ENCODE measurements at regions not wholly inside any gene's neighbourhood (a gene's known extent, or its start where the extent isn't known, plus 50 kb on each side); places are given as distances from the start of the nearest gene placed in this dataset.
A peak's percentile ranks its signal among the peaks of the same experiment; 100 is the strongest.

GRCh38 chr6:71399279-71399678 lies 110.7 kb downstream of the OGFRL1 start:
- H3K9ac ChIP-seq (ENCODE audit: low read depth, low read length): no peak overlapping the region
- peaks cover 74% of the 10 kb centered on the region for H3K4me1 ChIP-seq (ENCODE audit: control insufficient read depth, insufficient read depth, low read length)
- H3K36me3 ChIP-seq (ENCODE audit: insufficient read depth, low read length): peaks cover 24% of the 10 kb centered on the region
- H3K4me2 ChIP-seq (ENCODE audit: low read length): no peak overlapping the region
- H3K27me3 ChIP-seq (ENCODE audit: control insufficient read depth, insufficient read depth, low read length): no peaks in the 10 kb centered on the region
- no peak overlapping the region for H3K4me3 ChIP-seq (ENCODE audit: low read length)
- no peaks in the 10 kb centered on the region for H3K9me3 ChIP-seq (replicated peaks; ENCODE audit: low read length)

- peaks cover 72% of the 10 kb centered on the region for H3K4me1 ChIP-seq (ENCODE audit: control insufficient read depth, insufficient read depth, low read length)
- no peaks in the 10 kb centered on the region for H3K9me3 ChIP-seq (replicated peaks; ENCODE audit: low read length)
- no peak overlapping the region for H3K4me2 ChIP-seq (ENCODE audit: low read length)
- H3K9ac ChIP-seq (ENCODE audit: low read depth, low read length): peak overlapping the region; percentile 20
- no peaks in the 10 kb centered on the region for H3K27me3 ChIP-seq (ENCODE audit: control insufficient read depth, insufficient read depth, low read length)
- H3K36me3 ChIP-seq (ENCODE audit: insufficient read depth, low read length): peaks cover 22% of the 10 kb centered on the region
- no peak overlapping the region for H3K4me3 ChIP-seq (ENCODE audit: low read length)
Observed at GRCh38 chr6:71400852-71401251, 112.2 kb downstream of the OGFRL1 start.

GRCh38 chr6:71402096-71402495 lies 113.5 kb downstream of the OGFRL1 start:
- Histone ChIP-seq H3K4me1 (ENCODE audit: control insufficient read depth, insufficient read depth, low read length) (peaks cover 69% of the 10 kb centered on the region), H3K4me2 (ENCODE audit: low read length) (peak overlapping the region; percentile 29), H3K9ac (ENCODE audit: low read depth, low read length) (peak overlapping the region; percentile 11), H3K36me3 (ENCODE audit: insufficient read depth, low read length) (peaks cover 22% of the 10 kb centered on the region), H3K4me3 (ENCODE audit: low read length) (no peak overlapping the region), H3K27me3 (ENCODE audit: control insufficient read depth, insufficient read depth, low read length) (no peaks in the 10 kb centered on the region), H3K9me3 (replicated peaks; ENCODE audit: low read length) (no peaks in the 10 kb centered on the region)

GRCh38 chr6:71403422-71404134 lies 115.0 kb downstream of the OGFRL1 start:
- Histone ChIP-seq H3K36me3 (ENCODE audit: insufficient read depth, low read length) (peaks cover 14% of the 10 kb centered on the region), H3K9me3 (replicated peaks; ENCODE audit: low read length) (no peaks in the 10 kb centered on the region), H3K4me1 (ENCODE audit: control insufficient read depth, insufficient read depth, low read length) (peaks cover 77% of the 10 kb centered on the region), H3K4me2 (ENCODE audit: low read length) (peak overlapping the region; percentile 87), H3K27me3 (ENCODE audit: control insufficient read depth, insufficient read depth, low read length) (no peaks in the 10 kb centered on the region), H3K9ac (ENCODE audit: low read depth, low read length) (peak overlapping the region; percentile 84), H3K4me3 (ENCODE audit: low read length) (peak overlapping the region; percentile 64)

- Histone ChIP-seq H3K4me3 (ENCODE audit: low read length) (peak overlapping the region; percentile 64), H3K27me3 (ENCODE audit: control insufficient read depth, insufficient read depth, low read length) (no peaks in the 10 kb centered on the region), H3K4me1 (ENCODE audit: control insufficient read depth, insufficient read depth, low read length) (peaks cover 80% of the 10 kb centered on the region), H3K4me2 (ENCODE audit: low read length) (peak overlapping the region; percentile 87), H3K9me3 (replicated peaks; ENCODE audit: low read length) (no peaks in the 10 kb centered on the region), H3K9ac (ENCODE audit: low read depth, low read length) (peak overlapping the region; percentile 84), H3K36me3 (ENCODE audit: insufficient read depth, low read length) (peaks cover 22% of the 10 kb centered on the region)
Observed at GRCh38 chr6:71404145-71404966, 115.7 kb downstream of the OGFRL1 start.

- H3K4me3 ChIP-seq (ENCODE audit: low read length): no peak overlapping the region
- peaks cover 80% of the 10 kb centered on the region for H3K4me1 ChIP-seq (ENCODE audit: control insufficient read depth, insufficient read depth, low read length)
- H3K9ac ChIP-seq (ENCODE audit: low read depth, low read length): peak overlapping the region; percentile 84
- no peaks in the 10 kb centered on the region for H3K9me3 ChIP-seq (replicated peaks; ENCODE audit: low read length)
- no peaks in the 10 kb centered on the region for H3K27me3 ChIP-seq (ENCODE audit: control insufficient read depth, insufficient read depth, low read length)
- H3K4me2 ChIP-seq (ENCODE audit: low read length): peak overlapping the region; percentile 87
- H3K36me3 ChIP-seq (ENCODE audit: insufficient read depth, low read length): peaks cover 27% of the 10 kb centered on the region
Observed at GRCh38 chr6:71404967-71405278, 116.3 kb downstream of the OGFRL1 start.

- no peak overlapping the region for H3K4me3 ChIP-seq (ENCODE audit: low read length)
- no peaks in the 10 kb centered on the region for H3K9me3 ChIP-seq (replicated peaks; ENCODE audit: low read length)
- peaks cover 32% of the 10 kb centered on the region for H3K36me3 ChIP-seq (ENCODE audit: insufficient read depth, low read length)
- peak overlapping the region; percentile 84 for H3K9ac ChIP-seq (ENCODE audit: low read depth, low read length)
- peak overlapping the region; percentile 87 for H3K4me2 ChIP-seq (ENCODE audit: low read length)
- H3K27me3 ChIP-seq (ENCODE audit: control insufficient read depth, insufficient read depth, low read length): no peaks in the 10 kb centered on the region
- peaks cover 80% of the 10 kb centered on the region for H3K4me1 ChIP-seq (ENCODE audit: control insufficient read depth, insufficient read depth, low read length)
Observed at GRCh38 chr6:71405416-71405815, 116.8 kb downstream of the OGFRL1 start.

- H3K4me1 ChIP-seq (ENCODE audit: control insufficient read depth, insufficient read depth, low read length): peaks cover 82% of the 10 kb centered on the region
- H3K4me3 ChIP-seq (ENCODE audit: low read length): no peak overlapping the region
- peak overlapping the region; percentile 50 for H3K4me2 ChIP-seq (ENCODE audit: low read length)
- no peak overlapping the region for H3K9ac ChIP-seq (ENCODE audit: low read depth, low read length)
- no peaks in the 10 kb centered on the region for H3K27me3 ChIP-seq (ENCODE audit: control insufficient read depth, insufficient read depth, low read length)
- peaks cover 49% of the 10 kb centered on the region for H3K36me3 ChIP-seq (ENCODE audit: insufficient read depth, low read length)
- H3K9me3 ChIP-seq (replicated peaks; ENCODE audit: low read length): no peaks in the 10 kb centered on the region
Observed at GRCh38 chr6:71406865-71407860, 118.6 kb downstream of the OGFRL1 start.

- Histone ChIP-seq H3K9ac (ENCODE audit: low read depth, low read length) (peak overlapping the region; percentile 6), H3K9me3 (replicated peaks; ENCODE audit: low read length) (no peaks in the 10 kb centered on the region), H3K4me2 (ENCODE audit: low read length) (peak overlapping the region; percentile 10), H3K27me3 (ENCODE audit: control insufficient read depth, insufficient read depth, low read length) (no peaks in the 10 kb centered on the region), H3K4me1 (ENCODE audit: control insufficient read depth, insufficient read depth, low read length) (peaks cover 83% of the 10 kb centered on the region), H3K4me3 (ENCODE audit: low read length) (no peak overlapping the region), H3K36me3 (ENCODE audit: insufficient read depth, low read length) (peaks cover 60% of the 10 kb centered on the region)
Observed at GRCh38 chr6:71408787-71409723, 120.4 kb downstream of the OGFRL1 start.

GRCh38 chr6:71410164-71410566 lies 121.6 kb downstream of the OGFRL1 start:
- no peak overlapping the region for H3K4me2 ChIP-seq (ENCODE audit: low read length)

More at GRCh38 chr6:71410164-71410566, 121.6 kb downstream of the OGFRL1 start:
- peaks cover 71% of the 10 kb centered on the region for H3K36me3 ChIP-seq (ENCODE audit: insufficient read depth, low read length)
- H3K9me3 ChIP-seq (replicated peaks; ENCODE audit: low read length): no peaks in the 10 kb centered on the region
- H3K27me3 ChIP-seq (ENCODE audit: control insufficient read depth, insufficient read depth, low read length): no peaks in the 10 kb centered on the region
- no peak overlapping the region for H3K9ac ChIP-seq (ENCODE audit: low read depth, low read length)
- H3K4me3 ChIP-seq (ENCODE audit: low read length): no peak overlapping the region
- peaks cover 85% of the 10 kb centered on the region for H3K4me1 ChIP-seq (ENCODE audit: control insufficient read depth, insufficient read depth, low read length)
